ENCODE measurements at regions not wholly inside any gene's neighbourhood (a gene's known extent, or its start where the extent isn't known, plus 50 kb on each side); places are given as distances from the start of the nearest gene placed in this dataset.

DNA sequence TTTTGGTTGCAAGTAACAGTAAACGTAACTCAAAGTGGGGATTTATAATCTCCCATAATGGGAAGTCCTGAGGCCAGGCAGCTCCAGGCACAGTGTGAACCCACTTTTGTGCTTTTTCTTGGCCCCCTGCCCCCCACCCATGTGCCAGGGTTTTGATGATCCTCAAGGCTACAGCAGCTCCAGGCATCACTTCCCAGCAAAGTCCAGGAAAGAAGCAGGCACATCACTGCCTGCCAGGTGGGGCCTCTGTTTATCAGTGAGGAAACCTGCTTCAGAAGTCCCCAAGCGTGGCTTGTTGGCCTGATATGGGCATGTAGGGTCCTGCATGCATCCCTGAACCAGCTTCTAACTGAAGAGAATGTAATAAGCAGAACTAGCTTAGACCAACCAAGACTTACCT lies 299.2 kb upstream of the SKOR2 start:
- no peak for DNase-seq
- Histone ChIP-seq H3K36me3 (ENCODE audit: control insufficient read depth, insufficient read depth, low read length) (no peaks in the 10 kb centered on the region), H3K27ac (ENCODE audit: low read length) (no peak overlapping the region), H3K4me1 (ENCODE audit: control insufficient read depth, insufficient read depth, low read length) (no peaks in the 10 kb centered on the region), H3K9me3 (ENCODE audit: control insufficient read depth, low read depth, low read length) (no peaks in the 10 kb centered on the region), H3K27me3 (ENCODE audit: control insufficient read depth, insufficient read depth, low read length) (peaks cover 2% of the 10 kb centered on the region), H3K4me3 (ENCODE audit: low read length) (no peak overlapping the region)
- whole genome bisulfite sequencing (ENCODE audit: insufficient coverage, low lambda C conversion rate), result no CpG with 5 or more reads among the region's 2 CpGs

DNA sequence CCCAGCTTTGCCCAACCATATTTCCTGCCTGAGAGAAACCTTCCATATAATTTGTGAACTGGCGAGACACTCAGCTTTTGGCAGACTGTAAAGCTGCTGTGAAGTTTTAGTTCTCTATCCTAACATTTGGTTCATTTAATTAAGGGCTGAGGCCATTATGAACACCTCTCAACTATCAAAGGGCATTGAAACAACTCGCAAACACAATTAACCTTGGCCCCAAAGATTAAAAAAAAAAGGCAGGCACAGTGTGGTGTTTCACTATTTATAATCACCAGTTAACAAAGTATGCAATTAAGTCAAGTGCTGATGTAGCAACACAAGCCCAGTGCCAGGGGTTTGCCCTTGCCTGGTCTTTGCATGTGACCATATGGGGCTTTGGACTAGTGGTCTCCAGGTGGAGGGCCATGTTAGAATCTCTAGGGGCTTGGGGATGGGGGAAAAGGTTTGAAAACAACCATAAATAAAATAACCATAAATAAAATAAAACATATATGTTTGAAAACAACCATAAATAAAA lies 297.6 kb upstream of the SKOR2 start:
- H3K4me1 ChIP-seq (ENCODE audit: control insufficient read depth, insufficient read depth, low read length), result no peaks in the 10 kb centered on the region
- WGBS (ENCODE audit: insufficient coverage, low lambda C conversion rate), result 100% methylated on average over 1 of the region's 2 CpGs
- H3K36me3 ChIP-seq (ENCODE audit: control insufficient read depth, insufficient read depth, low read length), result no peaks in the 10 kb centered on the region
- no peak overlapping the region for H3K27ac ChIP-seq (ENCODE audit: low read length)
- no peak for DNase-seq
- H3K4me3 ChIP-seq (ENCODE audit: low read length), result no peak overlapping the region
- no peaks in the 10 kb centered on the region for H3K9me3 ChIP-seq (ENCODE audit: control insufficient read depth, low read depth, low read length)
- peaks cover 2% of the 10 kb centered on the region for H3K27me3 ChIP-seq (ENCODE audit: control insufficient read depth, insufficient read depth, low read length)

GRCh38 chr18:47547539-47548202 lies 296.2 kb upstream of the SKOR2 start:
- Histone ChIP-seq H3K4me1 (ENCODE audit: control insufficient read depth, insufficient read depth, low read length) (no peaks in the 10 kb centered on the region), H3K4me3 (ENCODE audit: low read length) (no peak overlapping the region), H3K36me3 (ENCODE audit: control insufficient read depth, insufficient read depth, low read length) (no peaks in the 10 kb centered on the region), H3K9me3 (ENCODE audit: control insufficient read depth, low read depth, low read length) (no peaks in the 10 kb centered on the region), H3K27ac (ENCODE audit: low read length) (no peak overlapping the region), H3K27me3 (ENCODE audit: control insufficient read depth, insufficient read depth, low read length) (peaks cover 6% of the 10 kb centered on the region)
- DNase-seq, result no peak
- no CpG with 5 or more reads among the region's 6 CpGs for WGBS (ENCODE audit: insufficient coverage, low lambda C conversion rate)

- Histone ChIP-seq H3K4me1 (ENCODE audit: control insufficient read depth, insufficient read depth, low read length) (no peaks in the 10 kb centered on the region), H3K9me3 (ENCODE audit: control insufficient read depth, low read depth, low read length) (no peaks in the 10 kb centered on the region), H3K27me3 (ENCODE audit: control insufficient read depth, insufficient read depth, low read length) (peaks cover 6% of the 10 kb centered on the region), H3K27ac (ENCODE audit: low read length) (no peak overlapping the region), H3K4me3 (ENCODE audit: low read length) (no peak overlapping the region), H3K36me3 (ENCODE audit: control insufficient read depth, insufficient read depth, low read length) (no peaks in the 10 kb centered on the region)
- no CpG with 5 or more reads among the region's 6 CpGs for WGBS (ENCODE audit: insufficient coverage, low lambda C conversion rate)
- no peak for DNase-seq
These were observed 294.2 kb upstream of the SKOR2 start for GRCh38 chr18:47545613-47546012.

DNA sequence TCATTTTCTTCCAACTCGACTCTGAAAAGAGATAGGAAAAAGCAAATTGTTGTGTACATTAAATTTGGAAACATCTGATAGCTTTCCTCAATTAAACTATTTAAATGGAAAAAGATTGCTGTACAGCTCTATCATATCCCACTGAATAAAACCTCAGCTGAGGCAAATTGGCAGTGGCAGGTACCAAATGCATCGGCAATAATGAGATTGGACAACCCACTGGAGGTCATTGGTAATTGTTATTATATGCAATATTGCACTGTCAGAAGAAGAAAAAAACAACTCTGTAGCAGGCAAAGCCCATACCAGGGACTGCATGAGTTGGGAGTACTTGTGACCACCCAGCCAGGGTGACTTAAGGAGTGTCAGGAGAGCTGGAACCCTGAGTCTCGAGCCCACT lies 291.6 kb upstream of the SKOR2 start:
- WGBS (ENCODE audit: insufficient coverage, low lambda C conversion rate), result no CpG with 5 or more reads among the region's 3 CpGs
- Histone ChIP-seq H3K36me3 (ENCODE audit: control insufficient read depth, insufficient read depth, low read length) (no peaks in the 10 kb centered on the region), H3K9me3 (ENCODE audit: control insufficient read depth, low read depth, low read length) (no peaks in the 10 kb centered on the region)

DNA sequence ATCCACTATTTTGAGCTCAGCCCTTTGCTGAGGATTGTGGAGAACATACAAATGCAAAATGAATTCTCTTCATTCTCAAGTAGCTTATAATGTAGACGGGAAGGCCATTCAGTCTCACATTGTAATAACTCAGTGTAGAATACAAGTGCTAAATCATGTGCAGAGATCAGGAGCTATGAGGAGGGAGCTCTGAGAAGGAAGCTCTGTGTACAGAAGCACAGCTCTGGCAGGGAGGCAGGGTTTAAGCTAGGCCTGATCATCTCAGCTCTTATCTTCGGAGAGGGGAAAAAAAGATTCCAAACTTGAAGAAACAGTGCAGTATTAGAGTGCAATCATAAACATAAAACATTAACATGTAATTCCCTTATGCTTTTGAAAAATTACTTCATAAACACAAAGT lies 291.1 kb upstream of the SKOR2 start:
- no peak overlapping the region for H3K27ac ChIP-seq (ENCODE audit: low read length)
- H3K36me3 ChIP-seq (ENCODE audit: control insufficient read depth, insufficient read depth, low read length), result no peaks in the 10 kb centered on the region
- H3K4me3 ChIP-seq (ENCODE audit: low read length), result no peak overlapping the region
- no peak for DNase-seq
- H3K27me3 ChIP-seq (ENCODE audit: control insufficient read depth, insufficient read depth, low read length), result peaks cover 6% of the 10 kb centered on the region
- no peaks in the 10 kb centered on the region for H3K4me1 ChIP-seq (ENCODE audit: control insufficient read depth, insufficient read depth, low read length)
- WGBS (ENCODE audit: insufficient coverage, low lambda C conversion rate), result 33% methylated on average over 1 of the region's 2 CpGs
- H3K9me3 ChIP-seq (ENCODE audit: control insufficient read depth, low read depth, low read length), result no peaks in the 10 kb centered on the region

More for the DNA sequence above, 291.6 kb upstream of the SKOR2 start:
- peaks cover 6% of the 10 kb centered on the region for H3K27me3 ChIP-seq (ENCODE audit: control insufficient read depth, insufficient read depth, low read length)
- DNase-seq, result no peak
- H3K4me1 ChIP-seq (ENCODE audit: control insufficient read depth, insufficient read depth, low read length), result no peaks in the 10 kb centered on the region
- H3K27ac ChIP-seq (ENCODE audit: low read length), result no peak overlapping the region
- H3K4me3 ChIP-seq (ENCODE audit: low read length), result no peak overlapping the region

- Histone ChIP-seq H3K9me3 (ENCODE audit: control insufficient read depth, low read depth, low read length) (no peaks in the 10 kb centered on the region), H3K27me3 (ENCODE audit: control insufficient read depth, insufficient read depth, low read length) (peaks cover 31% of the 10 kb centered on the region), H3K36me3 (ENCODE audit: control insufficient read depth, insufficient read depth, low read length) (no peaks in the 10 kb centered on the region), H3K27ac (ENCODE audit: low read length) (no peak overlapping the region), H3K4me3 (ENCODE audit: low read length) (no peak overlapping the region), H3K4me1 (ENCODE audit: control insufficient read depth, insufficient read depth, low read length) (no peaks in the 10 kb centered on the region)
- WGBS (ENCODE audit: insufficient coverage, low lambda C conversion rate), result no CpG with 5 or more reads among the region's 27 CpGs
- DNase-seq, result no peak
These were observed 280.3 kb upstream of the SKOR2 start for GRCh38 chr18:47531717-47532116.

- Histone ChIP-seq H3K4me3 (ENCODE audit: low read length) (no peak overlapping the region), H3K27me3 (ENCODE audit: control insufficient read depth, insufficient read depth, low read length) (peaks cover 35% of the 10 kb centered on the region), H3K9me3 (ENCODE audit: control insufficient read depth, low read depth, low read length) (no peaks in the 10 kb centered on the region), H3K27ac (ENCODE audit: low read length) (no peak overlapping the region), H3K36me3 (ENCODE audit: control insufficient read depth, insufficient read depth, low read length) (no peaks in the 10 kb centered on the region), H3K4me1 (ENCODE audit: control insufficient read depth, insufficient read depth, low read length) (no peaks in the 10 kb centered on the region)
- WGBS (ENCODE audit: insufficient coverage, low lambda C conversion rate), result no CpG with 5 or more reads among the region's 3 CpGs
- no peak for DNase-seq
These were observed 279.2 kb upstream of the SKOR2 start for GRCh38 chr18:47530695-47531094.

DNA sequence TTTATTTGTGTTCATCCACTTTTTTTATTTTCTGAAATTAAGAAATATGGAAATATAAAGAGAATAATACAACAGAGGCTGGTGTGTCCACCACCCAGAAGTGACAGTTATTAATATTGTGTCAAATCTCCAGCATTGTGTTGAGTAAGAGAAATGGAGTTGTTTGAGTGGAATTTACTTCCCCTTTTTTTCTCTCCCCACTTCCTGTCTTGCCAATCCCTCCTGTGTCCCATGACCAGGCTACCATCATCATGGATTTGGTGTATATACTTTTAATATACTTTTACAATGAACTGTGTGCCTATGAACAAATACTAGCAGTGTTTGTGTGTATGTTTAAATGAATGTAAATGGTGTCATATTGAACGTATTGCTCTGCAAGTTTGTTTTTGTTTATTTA lies 276.9 kb upstream of the SKOR2 start:
- Histone ChIP-seq H3K36me3 (ENCODE audit: control insufficient read depth, insufficient read depth, low read length) (no peaks in the 10 kb centered on the region), H3K27ac (ENCODE audit: low read length) (no peak overlapping the region), H3K4me1 (ENCODE audit: control insufficient read depth, insufficient read depth, low read length) (no peaks in the 10 kb centered on the region), H3K4me3 (ENCODE audit: low read length) (no peak overlapping the region), H3K27me3 (ENCODE audit: control insufficient read depth, insufficient read depth, low read length) (peaks cover 38% of the 10 kb centered on the region), H3K9me3 (ENCODE audit: control insufficient read depth, low read depth, low read length) (no peaks in the 10 kb centered on the region)
- DNase-seq, result no peak
- WGBS (ENCODE audit: insufficient coverage, low lambda C conversion rate), result 100% methylated on average over 1 of the region's 1 CpG

DNA sequence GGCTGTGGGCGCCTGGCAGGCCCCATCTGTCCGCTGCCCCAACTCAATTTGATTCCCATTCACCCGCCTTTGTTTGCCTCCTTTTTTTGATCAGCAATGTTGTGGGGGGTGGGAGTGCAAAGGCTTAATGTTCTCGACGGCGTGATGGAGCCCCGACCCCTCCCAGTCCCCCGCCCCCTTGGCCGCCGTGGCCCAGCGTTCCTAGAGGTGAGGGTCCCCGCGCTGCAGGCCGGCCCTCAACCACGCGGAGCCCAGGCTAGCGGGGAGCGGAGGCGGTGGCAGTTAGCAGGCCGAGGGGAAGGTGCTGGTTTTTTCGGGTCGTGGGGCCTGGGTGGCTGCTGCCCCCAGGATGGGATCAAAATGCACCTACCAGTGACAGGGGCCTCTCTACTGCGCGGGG lies 274.7 kb upstream of the SKOR2 start:
- 83% methylated on average over 2 of the region's 24 CpGs for WGBS (ENCODE audit: insufficient coverage, low lambda C conversion rate)
- Histone ChIP-seq H3K4me1 (ENCODE audit: control insufficient read depth, insufficient read depth, low read length) (no peaks in the 10 kb centered on the region), H3K9me3 (ENCODE audit: control insufficient read depth, low read depth, low read length) (no peaks in the 10 kb centered on the region), H3K27me3 (ENCODE audit: control insufficient read depth, insufficient read depth, low read length) (peaks cover 23% of the 10 kb centered on the region), H3K36me3 (ENCODE audit: control insufficient read depth, insufficient read depth, low read length) (no peaks in the 10 kb centered on the region), H3K27ac (ENCODE audit: low read length) (no peak overlapping the region), H3K4me3 (ENCODE audit: low read length) (no peak overlapping the region)
- no peak for DNase-seq

DNA sequence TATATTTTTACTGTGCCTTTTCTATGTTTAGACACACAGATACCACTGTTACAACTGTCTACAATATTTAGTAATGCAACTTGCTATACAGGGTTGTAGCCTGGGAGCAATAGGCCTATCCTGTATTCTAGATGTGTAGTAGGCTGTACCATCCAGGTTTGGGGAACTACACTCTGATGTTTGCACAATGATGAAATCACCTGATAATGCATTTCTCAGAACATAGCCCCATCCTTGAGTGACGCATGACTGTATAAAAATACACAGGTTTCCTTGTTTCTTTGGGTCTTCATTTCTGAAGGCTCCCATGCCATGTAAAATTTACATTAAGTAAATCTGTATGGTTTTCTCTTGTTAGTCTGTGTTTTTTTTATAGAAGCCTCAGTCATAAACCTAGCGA lies 270.9 kb upstream of the SKOR2 start:
- 83% methylated on average over 1 of the region's 2 CpGs for WGBS (ENCODE audit: insufficient coverage, low lambda C conversion rate)
- Histone ChIP-seq H3K27ac (ENCODE audit: low read length) (no peak overlapping the region), H3K27me3 (ENCODE audit: control insufficient read depth, insufficient read depth, low read length) (peaks cover 11% of the 10 kb centered on the region), H3K9me3 (ENCODE audit: control insufficient read depth, low read depth, low read length) (no peaks in the 10 kb centered on the region), H3K4me1 (ENCODE audit: control insufficient read depth, insufficient read depth, low read length) (no peaks in the 10 kb centered on the region), H3K4me3 (ENCODE audit: low read length) (no peak overlapping the region), H3K36me3 (ENCODE audit: control insufficient read depth, insufficient read depth, low read length) (no peaks in the 10 kb centered on the region)
- no peak for DNase-seq

Measured in large intestine (tissue), 3 donors.